HG02981 (cell line): ENCODE measurements at regions not wholly inside any gene's neighbourhood (a gene's known extent, or its start where the extent isn't known, plus 50 kb on each side); places are given as distances from the start of the nearest gene placed in this dataset.

Source experiments
- ATAC-seq: cut with Tn5 transposase; IDR thresholded peaks from one replicate; pipeline ENCODE4 v1.9.1; 2021; ENCODE audit warnings: mild to moderate bottlenecking, moderate library complexity; ENCODE audit not compliant: unreplicated experiment

DNA sequence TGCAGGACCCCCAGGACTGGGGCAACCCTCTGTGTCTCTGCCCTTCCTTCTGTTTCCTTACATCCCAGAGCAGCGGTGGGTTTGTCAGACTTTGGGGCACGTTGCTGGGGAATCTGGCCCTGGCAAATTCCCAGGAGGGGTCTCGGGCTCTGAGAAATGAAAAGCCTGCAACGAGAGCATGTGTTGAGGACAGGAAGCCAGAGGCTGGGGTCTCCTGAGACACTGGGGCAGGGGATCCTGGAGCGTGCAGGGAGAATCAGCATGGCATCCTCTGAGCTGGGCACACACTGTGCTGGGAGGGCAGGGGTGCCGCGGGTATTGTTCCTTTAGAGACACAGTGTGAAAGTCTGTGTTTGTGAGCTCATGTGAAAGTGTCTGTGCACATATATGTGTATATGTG, 279.9 kb upstream of the PPP2R2D start:
- ATAC-seq = no peak

DNA sequence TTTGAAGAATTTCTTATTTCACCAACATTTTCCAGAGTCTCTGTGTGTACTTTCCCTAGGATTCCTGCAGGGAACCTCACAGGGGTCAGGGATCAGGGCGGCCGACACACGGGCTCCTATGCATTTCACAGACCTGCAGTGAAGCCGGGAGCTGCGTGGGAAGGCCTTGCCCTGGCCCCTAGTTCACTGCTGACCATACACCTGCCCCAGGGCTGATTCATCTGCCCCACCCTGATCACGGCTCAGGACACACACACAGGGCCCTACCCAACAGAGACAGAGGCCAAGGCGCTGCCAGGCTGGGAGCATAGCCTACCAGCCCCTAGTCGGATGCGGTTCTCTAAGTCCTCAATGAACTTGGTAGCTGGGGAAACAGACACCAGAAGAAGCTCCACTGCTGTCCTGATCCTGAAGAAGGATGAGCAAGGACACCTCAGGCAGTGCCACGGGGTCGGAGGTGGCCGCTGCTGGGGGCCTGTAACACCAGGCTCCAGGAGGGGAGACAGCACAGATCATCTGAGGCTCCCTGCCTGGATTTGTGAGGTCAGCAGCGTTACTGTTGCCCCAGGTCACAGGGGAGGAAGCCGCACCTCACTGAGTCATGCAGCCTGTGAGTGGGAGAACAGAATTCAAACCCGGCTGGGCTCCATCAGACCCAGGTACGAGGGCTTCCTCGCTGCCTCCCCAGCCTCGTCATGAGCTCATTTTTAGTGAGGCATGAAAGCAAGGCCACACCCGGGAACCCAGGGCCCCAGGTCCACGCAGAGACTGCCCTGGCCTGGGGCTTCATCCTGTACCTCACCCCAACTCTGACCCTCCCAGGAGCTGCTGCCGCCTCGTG, 278.8 kb upstream of the PPP2R2D start:
- no peak for ATAC-seq

DNA sequence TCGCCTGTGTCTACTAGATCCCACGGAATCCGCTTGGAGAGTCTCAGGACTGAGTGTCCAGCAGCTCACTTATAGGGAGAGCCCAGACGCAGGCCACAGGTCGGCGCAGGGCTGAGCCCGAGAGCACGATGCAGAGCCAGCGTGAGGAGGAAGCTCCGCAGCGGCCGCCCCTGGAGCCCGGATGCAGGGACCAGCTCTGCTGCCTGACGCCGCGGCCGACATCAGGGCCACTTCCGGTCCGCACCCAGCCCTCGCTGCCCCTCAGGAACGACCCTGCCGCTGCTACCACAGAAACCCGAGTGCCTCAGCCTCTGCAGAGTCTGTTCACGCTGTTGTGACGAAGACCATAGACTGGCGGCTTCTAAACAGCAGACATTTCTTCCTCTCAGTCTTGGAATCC, 275.8 kb upstream of the PPP2R2D start:
- ATAC-seq = no peak

DNA sequence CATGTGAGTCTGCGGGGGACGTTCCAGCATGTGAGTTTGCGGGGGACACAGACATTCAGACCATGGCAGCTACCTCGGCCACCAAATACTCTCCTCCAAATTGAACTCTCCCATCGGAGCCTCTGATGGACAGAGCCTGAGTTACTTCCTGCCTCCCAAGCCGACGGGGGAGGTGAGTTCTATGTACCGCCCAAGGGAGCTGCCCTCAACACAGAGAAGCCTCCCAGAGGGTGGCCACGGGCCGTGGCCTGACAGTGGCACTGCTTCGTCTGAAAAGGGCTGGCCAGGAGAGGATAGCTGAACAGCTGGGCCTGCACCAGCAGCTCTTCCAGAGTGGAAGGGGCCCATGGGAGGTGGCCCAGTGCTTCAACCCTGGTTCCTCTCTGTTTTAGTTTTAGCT, 274.5 kb upstream of the PPP2R2D start:
- ATAC-seq = no peak

DNA sequence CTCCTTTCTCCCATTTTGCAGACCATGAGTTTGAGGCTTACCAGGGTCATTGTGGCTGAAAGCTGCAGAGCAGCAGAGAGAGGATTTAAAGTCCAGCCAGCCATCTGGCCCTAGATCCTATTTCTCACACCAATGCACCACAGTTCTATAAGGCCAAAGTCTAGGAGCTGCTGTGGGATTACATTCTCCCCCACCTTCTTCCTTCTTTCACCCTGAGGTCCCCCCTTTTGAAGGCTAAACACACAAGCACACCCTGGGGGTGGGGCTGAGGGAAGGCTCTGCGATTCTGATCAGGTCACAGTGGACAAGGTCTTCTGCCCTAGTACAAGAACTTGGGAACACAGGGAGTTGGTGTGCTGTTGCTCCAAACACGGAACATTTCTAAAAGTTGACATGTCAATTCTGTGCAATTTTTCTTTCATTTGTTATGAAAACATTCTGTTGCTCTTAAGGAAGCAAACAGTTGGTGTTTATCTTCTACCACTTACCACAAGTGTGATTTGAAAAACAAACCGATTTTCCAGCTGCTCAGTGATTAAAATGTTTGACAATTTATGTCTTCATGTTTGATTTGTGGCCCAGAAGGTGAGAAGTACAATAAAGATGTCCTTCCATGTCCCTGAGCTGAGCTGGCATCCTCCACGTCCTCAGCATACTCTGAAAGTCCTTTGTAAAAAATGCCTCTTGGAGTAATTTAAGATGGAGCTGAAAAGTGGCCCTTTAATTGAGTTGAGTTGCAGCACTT, 271.6 kb upstream of the PPP2R2D start:
- no peak for ATAC-seq

DNA sequence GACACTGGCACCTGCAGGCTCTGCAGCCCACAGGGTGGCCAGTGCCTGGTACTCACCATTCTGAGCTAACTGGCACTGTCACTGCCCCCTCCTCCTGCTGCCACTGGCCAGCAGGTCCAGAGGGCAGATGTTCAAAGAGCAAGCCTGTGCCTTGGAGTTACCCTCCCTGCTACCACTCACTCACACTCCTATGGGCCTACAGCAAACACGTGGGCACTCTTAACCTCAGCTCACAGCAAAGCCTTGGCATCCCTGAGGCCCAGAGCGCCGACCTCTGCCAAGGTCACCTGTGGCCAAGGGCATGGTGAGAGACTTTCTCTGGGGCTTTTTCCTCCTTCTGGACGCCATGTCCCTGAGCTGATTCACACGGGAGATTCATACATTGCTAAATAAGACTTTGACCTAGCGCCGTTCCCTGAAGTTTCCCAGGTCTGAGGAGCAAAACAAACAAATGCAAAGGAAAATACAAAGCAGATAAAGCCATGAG, 270.0 kb upstream of the PPP2R2D start:
- no peak for ATAC-seq

DNA sequence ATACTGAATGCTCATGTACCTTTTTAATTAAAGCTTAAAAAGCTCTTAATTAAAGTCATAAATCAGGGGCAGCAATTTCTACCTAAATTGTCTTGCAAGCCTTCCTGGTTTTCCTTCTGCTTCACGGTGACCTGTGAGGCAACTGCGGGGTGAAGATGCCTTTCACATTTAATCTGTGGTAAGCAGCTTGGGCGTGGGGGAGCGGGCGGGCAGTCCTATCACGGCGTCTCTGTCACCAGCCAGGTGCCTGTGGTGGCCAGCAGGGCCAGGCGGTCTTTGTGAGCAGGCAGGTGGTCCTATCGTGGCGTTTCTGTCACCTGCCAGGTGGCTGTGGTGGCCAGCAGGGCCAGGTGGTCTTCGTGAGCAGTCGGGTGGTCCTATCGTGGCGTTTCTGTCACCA, 269.2 kb upstream of the PPP2R2D start:
- ATAC-seq = no peak

DNA sequence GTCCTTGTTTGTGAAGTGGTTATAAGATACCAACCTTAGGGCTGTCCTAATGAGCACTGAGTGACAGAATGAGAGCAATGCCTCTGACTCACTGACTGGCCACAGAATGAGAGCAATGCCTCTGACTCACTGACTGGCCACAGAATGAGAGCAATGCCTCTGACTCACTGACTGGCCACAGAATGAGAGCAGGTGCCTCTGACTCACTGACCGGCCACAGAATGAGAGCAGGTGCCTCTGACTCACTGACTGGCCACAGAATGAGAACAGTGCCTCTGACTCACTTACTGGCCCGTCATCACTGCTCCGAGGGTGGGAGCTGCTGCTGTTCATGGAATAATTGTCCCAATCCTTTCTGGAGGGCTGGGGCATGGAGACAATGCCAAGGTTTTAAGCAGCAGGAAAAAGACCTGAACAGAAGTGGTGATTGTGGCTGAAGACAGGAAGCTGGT, 265.2 kb upstream of the PPP2R2D start:
- ATAC-seq = no peak

DNA sequence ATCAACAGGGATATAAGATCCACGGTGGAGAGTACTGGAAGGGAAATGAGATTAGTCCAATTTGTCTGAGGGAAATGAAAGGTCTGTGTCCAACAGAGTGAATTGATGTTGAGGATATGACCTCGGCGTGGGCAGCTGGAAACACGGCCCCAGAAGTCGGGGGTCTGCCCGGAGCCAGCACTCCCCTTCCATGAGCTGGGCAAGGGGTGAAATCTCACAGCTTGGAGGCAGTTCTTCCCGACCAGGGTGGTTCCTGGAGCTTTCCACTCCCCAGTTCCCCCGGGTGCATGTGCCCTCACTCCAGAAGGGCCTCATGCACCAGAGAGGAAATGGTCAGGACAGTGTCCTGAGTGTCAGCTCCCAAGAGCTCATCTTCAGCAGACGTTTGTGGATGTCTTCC, 264.7 kb upstream of the PPP2R2D start:
- no peak for ATAC-seq

DNA sequence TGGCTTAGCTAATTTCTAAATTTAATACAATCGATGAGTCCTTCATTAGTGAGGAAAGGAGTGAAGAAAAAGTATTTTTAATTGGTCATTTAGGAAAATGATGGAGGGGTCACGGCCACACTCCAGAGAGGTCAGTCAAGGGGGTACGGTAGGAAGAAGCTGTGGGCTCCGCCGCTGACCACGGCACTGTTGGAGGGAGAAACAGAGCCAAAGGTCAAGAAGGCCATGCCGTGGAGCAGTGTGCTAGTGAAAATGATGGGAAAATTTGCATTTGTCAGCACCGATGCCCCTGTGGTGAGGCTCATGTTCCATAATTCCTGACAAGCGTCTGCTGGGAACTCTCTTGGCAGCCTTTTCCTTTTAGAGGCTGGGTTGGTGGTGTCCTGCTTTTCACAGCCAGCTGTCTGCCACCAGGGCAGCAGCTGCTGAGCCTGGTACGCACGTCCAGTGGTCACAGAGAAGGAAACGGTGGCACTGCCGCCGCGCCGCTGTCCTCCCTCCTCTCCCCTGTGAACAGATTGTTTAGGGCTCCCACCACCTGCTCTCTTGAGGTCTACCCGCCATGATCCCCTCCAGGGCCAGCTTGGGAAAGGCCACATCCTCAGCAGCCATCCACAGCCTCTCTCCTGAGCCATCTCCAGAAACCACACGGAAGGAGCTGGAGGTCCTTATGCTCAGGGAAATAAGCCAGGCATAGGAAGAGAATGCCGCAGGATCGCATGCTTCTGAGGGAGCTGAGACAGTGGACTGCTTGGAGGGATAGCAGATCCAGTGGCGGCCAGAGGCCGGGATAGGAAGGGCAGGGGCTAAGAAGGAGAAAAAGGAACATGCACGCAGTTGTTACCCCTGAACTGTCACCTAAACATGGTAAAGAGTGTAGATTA, 263.7 kb upstream of the PPP2R2D start:
- no peak for ATAC-seq

DNA sequence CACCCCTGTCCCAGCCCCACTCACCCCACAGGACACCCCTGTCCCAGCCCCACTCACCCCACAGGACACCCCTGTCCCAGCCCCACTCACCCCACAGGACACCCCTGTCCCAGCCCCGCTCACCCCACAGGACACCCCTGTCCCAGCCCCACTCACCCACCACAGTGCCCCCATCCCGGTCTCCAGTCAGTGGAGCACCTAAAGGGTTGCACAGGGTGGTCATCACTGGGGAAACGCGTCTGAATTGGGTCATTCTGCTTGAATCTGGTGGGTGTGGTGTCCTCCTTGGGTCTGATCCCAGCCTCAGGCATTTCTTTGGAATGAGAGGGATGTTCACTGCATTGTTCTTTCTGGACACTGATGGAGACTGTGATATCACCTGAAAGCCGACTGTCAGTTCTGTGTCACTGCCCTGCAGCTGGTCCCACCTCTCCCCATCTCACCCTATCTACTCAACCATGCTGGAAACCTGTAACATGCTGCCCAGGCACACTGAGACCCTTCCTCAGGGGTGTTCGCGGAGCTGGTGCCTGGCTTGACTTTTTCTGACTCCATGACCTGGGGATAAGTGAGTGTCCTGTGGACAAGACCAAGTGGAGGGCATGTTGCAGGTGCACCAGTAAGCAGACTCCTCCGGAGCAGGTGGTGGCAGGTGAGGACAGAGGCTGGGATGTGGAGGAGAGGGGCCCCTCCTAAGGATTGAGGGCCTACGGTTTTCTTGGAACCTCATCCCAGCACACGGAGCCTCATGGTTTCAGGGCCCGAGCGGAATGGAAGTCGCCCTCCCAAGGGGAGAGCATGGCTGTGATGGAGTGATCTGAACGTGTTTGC, 262.5 kb upstream of the PPP2R2D start:
- no peak for ATAC-seq

DNA sequence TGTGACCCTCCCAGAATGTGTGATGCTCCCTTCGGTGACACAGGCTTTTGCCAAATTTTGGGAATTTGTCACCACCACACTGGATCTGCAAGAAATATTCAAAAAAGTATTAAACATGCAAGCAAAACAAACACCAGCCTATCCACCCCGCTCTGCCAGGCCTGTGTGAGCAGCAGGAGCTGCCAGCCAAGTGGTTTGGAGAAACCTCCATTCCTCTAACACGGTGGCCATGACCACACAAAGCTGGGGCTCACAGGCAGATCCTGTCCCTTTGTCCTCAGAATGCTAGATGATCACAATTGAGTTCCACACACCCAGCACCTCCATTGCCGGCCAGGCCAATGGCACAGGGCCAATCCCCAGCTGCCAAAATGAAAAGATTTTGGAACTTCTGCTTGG, 261.9 kb upstream of the PPP2R2D start:
- ATAC-seq = no peak

DNA sequence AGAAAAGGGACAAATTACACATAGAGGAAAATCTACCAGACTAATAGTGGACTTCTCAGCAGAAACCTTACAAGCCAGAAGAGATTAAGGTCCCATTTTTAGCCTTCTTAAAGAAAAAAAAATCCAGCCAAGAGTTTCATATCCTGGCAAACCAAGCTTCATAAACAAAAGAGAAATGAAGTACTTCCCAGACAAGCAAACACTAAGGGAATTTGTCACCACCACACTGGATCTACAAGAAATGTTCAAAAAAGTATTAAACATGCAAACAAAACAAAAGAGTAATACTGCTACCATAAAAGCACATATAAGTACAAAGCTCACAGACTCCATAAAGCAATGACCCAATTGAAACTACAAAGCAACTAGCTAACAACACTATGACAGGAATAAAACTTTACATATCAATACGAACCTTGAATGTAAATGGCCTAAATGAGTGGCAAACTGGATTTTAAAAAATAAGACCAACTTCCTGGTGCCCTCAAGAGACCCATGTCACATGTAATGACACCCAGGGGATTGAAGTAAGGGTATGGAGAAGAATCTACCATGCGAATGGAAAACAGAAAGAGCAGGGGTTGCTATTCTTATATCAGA, 260.7 kb upstream of the PPP2R2D start:
- ATAC-seq = no peak

DNA sequence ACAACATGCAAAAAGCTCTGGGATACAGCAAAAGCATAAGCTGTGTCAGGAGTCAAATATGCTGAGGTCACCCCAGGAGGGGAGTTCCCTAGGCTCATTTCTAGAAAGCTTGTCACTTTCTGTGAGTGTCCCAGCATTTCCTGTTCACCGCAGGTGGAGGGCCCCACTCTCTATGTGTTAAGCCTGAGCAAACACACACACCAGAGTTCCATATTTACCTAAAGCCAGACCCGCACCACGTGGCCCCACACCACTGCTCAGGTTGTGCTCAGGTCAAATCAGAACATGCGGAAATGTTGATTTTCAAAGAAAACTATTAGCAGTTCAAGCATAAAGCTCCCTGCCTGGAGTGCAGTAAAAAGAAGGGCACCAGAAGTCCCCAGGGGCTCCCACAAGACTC, 259.6 kb upstream of the PPP2R2D start:
- peak; percentile 99 for ATAC-seq

DNA sequence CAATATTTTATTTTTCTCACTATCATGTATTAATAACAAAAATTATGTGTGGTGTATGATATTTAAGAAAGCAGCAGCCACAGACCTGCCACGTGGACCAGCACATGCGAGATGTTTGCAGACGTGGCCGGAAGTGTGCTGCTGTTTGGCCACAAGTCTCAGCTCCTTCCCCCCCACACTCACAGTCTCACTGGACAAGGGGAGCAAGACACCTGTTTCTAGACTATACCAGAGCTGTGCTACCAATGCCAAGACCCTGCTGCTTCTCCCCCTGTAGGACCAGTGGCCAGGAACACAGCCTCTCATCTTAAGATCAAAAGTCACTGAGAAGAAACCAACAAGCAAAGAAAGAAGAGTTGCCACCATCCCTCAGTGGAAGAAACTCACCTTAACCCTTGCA, 258.9 kb upstream of the PPP2R2D start:
- ATAC-seq = no peak

DNA sequence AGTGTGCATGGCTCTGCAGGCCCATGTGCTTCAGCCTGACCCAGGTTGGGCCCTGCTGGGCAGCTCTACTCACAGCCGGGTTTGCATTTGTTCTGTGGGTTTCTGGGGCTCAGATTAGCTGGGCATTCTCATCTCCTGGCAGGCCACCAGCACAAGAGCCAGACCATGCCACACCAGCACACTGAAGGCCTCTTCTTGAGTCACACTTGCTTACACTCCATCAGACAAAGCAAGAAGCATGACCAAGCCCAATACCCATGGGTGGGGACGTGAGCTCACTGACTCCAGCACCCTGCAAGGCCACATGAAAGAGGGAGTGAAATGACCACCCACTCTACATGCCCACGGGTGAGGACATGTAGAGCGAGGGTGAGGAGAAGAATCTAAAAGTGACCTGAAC, 257.8 kb upstream of the PPP2R2D start:
- ATAC-seq = no peak

DNA sequence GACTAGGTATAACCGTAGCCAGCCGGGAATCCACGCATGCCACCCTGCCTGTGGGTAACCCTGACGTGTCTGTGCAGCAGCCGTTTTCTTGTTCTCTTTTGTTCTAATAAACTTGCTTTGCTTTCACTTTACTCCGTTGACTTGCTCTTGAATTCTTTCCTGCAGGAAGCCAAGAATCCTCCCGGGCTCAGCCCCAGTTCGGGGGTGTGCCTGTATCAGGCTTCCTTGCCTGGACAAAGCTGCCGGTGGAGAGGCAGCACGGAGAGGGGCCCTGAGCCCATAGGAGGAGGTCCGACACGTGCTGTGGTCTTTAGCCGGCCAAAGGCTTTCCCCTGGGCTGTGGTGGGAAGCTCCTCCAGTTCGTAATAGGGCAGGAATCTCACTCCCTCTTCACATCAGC, 256.5 kb upstream of the PPP2R2D start:
- ATAC-seq = no peak

DNA sequence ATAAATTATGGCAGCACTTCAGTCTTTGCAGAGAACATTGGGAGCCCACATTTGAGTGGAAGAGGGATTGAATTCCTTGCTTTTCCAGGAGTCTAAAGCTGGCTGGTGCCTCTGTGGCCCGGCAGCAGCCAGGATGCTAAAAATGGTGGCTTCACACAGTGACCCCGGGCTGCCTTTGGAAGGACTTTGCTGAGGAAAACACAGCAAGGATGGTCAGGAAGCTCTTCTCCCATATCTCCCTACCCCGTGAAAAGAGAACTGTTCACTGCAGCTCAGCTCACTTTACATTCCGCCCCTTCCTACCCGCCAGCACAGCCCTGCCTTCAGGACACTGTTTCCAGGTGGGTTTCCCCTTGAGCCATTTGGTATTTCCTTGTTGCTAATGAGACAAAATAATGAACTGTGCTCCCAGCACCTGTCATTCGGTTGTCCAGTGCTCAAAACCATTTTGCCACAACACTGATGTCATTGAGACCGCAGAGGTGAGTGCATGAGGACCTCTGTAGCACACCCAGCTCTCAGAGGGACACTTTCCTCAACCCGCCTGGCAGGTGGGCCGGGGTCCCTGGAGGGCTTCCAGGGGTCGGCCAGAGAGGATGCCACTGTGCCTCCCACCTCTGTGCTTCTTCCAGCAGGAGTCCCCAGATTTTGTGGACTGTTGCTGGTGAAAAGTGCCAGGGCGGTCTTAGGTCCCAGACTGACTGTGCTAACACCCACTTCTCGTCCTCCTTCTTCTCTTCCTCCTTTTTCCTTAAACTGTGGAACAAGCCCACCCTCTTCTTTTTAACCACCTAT, 255.7 kb upstream of the PPP2R2D start:
- ATAC-seq = no peak

DNA sequence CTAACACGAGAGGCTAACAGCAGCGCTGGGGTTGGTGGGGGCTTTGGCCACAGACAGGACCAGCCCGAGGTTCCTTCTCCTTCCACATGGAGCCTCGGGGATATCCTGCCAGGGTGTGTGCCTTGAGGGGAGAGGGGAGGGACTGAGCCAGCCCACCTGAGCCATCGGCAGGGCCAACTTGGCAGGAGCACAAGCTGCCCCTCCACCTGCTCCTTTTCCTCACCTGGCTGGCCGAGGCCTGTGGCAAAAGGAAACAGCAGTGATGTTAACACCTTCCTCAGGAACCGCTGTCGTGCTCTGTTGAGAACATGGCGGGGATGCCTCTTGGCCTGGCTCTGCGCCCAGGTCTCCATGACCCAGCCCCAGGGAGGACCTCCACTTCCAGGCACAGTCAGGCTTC, 255.1 kb upstream of the PPP2R2D start:
- no peak for ATAC-seq
